CD4-positive, alpha-beta T cell treated with Interleukin-1 beta for 1 hour (primary cell): ENCODE measurements at regions not wholly inside any gene's neighbourhood (a gene's known extent, or its start where the extent isn't known, plus 50 kb on each side); places are given as distances from the start of the nearest gene placed in this dataset.
A peak's percentile ranks its signal among the peaks of the same experiment; 100 is the strongest.
"Not testable (repeated sequence)": the region's sequence is repeated elsewhere in the genome, so short reads cannot be mapped to it uniquely, and the experiment has no call there.

Experiments used
- DNase-seq, 2 donors: peaks; one replicate each; pipeline ENCODE4 v3.0.0-alpha.2; 2020 to 2022

DNA sequence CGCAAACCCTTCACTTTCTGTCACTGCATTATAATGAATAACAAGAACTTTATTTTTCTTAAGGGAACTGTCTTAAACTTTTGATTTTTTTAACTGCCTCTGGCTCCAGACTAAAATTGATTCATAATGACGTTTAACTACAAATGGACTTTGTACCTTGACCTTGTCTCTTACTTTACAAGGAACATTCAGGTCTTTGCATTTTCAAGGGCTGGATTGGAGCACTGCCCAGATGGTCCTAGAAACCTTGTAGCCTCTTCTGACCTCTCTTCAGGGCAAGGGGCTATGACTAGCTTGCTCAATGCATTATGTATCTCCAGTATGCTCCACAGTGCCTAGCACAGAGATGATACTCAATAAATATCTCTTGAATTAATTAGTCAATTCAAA lies 612.6 kb upstream of the CLINT1 start:
- no peak for DNase-seq

DNA sequence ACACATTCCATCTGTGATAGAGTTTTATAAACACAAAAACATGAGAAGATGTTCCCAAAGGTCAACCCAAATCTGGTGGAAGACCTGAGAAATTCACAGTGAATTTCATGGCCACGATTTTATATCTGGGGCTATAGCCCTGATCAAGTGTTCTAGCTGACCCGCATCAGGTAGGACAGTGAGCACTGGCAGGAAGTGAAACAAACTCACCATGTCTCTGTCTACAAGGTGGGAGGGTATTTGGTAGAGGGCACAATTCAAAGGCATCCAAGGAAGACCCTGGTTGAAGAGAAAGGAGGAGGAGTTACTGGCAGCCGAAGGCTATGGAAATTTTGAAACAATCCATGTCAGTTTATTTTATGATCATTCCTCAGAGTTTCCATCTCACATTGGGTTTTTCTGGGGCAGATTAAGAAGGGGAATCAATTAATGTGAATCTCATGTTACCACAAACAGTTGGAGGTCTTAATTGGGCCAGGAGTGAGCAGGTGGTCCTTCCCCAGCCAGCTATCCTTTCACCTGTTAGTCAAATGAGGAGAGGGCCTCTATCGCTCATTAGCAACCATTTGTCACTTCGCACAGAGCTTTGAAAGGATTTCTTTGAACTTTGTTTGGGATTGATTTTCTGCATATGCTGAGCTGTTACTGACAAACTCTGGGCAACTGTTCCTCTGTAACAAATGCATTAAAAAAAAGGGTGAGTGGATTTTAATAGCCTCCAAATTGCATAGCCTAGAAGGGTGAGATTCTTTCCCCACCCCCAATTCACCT lies 612.0 kb upstream of the CLINT1 start:
- DNase-seq, result no peak

DNA sequence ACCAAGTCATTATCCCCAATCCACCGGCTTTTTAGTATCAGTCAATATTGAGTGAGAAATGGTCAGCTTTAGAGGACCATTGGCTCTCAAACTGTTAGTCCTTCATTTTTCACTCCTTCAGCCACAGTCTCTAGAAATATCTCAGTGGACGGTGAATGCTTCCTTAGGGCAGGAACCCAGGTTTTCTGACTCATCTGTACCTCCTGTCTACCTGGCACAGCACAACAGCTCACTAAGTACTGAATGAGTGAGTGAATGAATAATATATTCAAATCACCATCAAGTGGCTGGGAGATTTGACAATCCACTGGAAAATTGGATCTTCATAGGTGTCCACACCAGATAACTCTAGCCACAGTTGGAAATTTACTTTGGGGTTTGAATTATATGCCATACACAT lies 609.5 kb upstream of the CLINT1 start:
- no peak for DNase-seq

DNA sequence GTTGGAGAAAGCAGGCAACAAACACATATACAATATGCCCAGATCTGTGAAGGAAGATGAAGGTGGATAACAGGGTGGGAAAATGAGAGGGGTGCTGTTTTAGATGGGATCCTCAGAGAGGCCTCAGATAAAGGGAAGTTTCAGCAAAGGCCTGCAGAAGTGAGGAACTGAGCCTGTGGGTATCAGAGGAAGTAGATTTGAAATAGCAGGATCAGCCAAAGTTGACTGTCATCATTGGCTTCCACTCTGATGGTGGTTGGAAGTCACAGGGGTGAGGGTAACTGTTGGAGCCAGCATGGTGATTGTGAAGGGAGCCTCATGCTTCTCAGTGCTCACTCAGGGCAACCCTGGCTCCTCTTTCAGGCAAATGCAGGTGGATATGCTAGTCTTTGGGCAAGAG lies 607.2 kb upstream of the CLINT1 start:
- no peak for DNase-seq

DNA sequence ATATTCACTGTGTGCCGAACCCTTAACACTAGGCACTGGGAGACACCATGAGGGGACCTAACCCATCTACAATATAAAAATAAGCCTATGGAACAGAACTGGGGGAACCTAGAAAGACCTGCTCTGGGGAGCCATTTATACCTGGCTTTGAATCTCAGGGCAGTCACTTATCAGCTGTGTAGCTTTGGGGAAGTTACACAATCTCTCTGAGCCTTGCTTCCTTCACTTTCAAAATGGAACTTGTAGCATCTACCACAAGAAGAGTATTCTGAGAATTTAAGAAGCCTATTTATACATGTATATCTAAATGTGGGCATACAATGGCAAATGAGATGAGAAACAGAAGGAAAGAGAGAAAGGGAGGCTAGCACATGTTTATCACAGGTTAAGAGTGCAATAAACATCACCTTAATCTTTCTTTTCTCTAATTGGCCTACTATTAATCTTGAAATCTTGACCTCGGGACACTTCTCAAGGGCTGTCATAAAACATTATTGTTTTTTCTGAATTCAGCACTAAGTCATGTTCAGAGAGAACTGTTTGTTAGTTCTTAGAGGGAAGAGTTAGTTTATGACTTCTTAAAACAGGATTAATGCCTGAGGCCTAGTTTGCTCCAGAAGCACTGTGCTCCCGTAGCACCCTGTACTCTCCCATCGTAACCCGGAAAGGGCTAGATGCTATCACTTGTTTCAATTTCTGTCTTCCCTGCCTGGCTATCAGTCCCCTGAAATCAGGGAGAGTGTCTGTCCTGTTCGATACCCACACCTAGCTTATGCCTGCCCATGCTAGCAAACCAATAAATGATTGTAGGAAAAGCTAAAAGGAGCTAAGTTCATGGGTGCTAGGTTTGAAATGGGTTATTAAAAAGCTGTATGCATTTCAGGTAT lies 606.4 kb upstream of the CLINT1 start:
- DNase-seq, result no peak

DNA sequence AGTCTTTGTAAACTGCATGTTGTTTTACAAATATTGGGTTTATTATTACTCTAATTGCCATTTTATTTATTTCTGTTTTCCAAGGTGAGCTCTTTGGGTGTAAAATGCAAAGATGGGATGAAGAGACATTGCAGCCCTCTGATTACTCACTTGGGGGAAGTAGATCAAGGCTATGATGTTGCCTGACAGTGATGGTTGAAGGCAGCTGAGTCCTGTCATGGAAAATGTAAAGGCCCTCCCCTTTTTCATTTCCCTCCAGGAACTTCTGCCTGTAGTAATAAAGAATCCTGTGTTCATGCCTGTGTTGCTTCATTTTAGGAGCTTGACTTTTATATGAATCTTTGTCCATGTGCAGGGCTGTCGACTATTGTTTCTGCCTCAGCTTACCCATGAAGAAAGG lies 605.4 kb upstream of the CLINT1 start:
- no peak for DNase-seq

DNA sequence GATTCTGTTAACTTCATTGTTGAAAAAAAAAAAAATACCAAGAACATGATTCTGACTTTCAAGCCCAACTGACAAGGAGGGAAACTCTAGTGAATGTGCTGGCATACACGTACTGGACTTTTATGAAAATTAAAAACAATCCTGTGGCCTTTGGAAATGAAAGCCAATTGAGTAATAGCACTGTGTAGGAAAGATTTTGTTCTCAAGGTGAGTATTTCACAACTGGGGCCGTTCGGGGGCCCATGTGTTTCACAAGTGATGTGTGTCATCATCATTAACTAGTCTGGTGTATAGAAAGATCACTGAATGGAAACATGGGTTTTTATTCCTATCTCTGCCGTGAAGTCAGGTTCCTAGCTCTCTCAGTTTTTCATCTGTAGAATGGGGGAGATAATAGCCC lies 605.0 kb upstream of the CLINT1 start:
- no peak for DNase-seq

DNA sequence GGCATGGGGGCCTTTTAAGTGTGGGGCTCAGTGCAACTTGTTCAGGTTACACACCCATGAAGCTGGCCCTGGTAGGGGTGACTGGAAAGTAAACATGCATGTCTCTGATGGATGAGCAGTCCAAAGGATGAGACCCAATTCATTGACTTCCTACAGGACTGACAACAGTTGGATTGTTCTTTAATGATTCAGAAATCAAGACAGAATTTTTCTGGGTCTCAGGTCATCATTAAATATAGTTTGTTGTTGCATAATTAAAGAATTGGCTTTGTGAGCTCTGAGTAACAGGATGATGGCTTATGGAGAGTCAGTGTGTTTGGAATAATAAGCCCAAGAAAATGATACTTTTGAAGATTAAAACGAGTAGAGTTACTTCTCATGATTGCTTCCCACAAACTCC lies 604.2 kb upstream of the CLINT1 start:
- DNase-seq, result no peak

DNA sequence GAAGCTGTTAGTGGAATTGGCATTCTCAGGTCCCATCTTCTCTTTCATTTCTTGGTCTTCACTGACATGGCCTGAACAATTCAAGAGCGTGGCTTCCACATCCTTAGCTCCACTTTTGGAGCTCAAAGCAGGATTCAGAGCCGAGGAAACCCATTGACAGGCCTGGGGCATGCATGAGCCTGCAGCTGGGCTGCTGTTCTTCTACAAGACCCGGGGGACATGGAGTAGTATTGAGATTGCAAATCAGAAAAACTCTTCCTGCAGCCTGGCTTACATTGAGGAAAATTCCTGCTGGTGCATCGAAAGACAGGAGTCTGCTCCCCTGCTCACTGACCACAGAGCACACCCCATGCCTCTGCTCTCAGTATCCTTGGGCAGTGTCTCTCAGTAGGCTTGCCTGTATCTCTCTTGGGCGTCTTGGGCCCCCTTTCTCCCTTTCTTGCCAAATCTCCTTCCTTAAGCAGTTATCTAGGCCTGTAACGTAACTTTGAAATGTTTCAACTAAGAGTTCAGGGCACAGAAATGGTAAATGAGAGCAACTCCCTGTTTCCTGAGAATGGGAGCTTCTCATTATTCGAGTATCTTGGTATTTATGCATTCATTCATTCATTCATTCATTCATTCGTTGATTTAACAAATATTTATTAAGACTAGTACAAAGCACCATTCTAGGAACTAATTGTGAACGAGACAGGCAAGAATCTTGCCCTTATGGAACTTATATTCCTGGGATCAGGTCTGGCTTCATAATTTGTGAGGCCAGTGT lies 603.6 kb upstream of the CLINT1 start:
- no peak for DNase-seq

DNA sequence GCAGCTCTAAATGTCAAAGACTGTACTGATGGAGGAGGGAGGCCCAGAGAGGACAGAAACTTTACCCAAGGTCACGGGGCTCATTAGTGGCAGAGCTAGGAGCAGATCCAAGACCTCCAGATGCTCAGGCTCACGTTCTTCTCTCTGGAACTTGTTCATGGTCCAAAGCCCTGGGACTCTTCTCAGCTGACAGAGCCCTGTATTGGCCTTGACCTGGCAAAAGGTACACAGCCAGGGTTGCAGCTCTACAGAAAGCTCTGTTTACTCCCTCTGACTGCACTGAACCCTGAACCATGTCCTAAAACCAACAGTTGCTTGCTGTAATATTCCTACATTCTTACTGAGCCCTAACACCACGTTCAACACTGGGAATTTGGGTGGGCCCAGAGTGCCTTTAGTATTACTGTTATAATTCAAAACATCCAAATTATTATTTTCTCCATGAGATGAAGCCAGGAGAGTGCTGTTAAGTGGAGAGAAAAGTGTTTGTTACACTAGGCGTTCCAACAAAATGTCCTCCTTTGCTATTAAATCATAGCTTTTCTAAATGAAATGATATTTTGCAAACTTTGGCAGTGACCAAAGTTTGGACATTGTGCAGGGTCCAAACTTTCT lies 602.4 kb upstream of the CLINT1 start:
- no peak for DNase-seq

DNA sequence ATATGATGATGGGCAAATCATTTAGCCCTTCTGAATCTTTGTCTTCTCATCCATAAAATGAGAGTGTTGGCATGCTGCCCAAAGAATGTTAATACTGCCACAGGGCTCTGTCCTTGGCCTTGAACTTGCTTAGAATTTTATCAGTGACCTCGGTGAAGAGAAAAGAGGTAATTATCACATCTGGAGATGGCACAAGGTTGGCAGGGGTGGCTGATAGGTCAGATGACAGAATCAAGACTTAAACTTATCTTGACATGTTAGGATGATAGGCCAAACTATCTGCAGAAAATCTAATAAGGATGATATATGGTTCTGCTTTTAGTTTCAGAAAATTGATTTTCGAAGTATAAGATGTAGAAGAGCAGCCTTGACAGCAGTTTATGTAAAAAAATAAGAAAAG lies 599.1 kb upstream of the CLINT1 start:
- no peak for DNase-seq

DNA sequence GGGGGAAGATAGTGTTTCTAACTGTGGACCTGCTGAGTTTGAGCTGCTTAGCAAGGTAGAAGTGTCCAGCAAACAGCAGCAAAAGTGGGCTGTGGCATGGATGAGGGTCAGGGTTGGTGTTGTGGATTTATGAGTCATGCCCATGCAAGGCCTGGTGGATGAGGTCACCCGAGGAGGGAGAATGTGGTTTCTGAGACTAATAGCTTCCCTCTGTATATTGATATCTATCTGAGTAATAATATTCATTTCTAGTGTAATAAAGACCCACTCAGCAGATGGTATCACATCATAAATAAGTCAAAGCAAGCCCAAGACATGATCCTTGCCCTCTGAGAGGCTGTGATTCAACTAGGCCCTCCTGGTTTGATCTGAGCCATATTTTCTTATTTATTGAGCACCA lies 597.8 kb upstream of the CLINT1 start:
- no peak for DNase-seq

DNA sequence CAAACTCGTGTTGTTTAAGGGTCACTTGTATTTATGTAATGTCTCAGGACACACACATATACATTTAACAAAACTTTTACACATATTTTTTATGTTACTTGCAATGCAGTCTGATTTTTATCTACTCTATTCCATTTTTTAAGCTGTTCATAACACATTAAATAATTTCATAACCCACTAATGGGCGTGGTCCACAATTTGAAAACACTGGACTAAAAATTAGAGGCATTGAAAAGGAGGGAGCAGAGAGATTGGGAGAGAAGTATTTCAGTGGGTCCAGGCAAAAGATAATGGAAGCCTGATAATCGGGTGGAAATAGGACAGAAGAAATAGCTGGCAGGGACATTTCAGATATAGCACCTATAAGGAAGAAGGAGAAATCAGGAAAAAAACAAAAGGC lies 597.3 kb upstream of the CLINT1 start:
- no peak for DNase-seq

DNA sequence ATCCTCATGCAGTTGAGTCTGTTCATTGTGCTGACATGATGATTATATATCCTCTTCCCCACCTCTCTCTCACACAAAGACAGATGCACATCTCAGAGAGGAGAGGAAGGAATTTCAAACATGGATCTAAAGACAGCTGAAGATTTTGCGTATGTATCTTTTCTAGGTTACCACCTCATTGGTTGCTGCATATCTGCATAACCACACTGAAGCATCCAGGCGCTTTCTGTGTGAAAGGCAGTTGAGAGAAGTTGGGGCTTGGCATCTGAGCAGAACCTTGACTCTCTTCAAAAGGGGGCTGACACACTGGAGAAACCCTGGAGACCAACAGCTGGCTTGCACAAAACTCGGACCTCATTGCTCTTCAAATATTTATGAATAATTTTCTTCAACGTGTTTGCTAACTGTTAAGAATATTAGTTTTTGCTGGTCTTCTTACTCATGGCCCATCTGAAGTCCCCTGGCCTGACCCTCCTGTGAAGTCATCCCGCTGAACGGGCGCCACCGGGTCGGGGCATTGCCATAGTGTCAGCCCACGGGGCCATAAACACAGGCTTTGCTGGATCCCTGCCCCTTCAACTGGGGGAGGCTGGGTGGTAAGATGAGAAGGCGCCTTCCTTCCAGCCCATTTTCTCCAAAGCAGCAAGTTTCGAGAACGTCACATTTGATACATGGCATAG lies 593.2 kb upstream of the CLINT1 start:
- DNase-seq, result no peak

DNA sequence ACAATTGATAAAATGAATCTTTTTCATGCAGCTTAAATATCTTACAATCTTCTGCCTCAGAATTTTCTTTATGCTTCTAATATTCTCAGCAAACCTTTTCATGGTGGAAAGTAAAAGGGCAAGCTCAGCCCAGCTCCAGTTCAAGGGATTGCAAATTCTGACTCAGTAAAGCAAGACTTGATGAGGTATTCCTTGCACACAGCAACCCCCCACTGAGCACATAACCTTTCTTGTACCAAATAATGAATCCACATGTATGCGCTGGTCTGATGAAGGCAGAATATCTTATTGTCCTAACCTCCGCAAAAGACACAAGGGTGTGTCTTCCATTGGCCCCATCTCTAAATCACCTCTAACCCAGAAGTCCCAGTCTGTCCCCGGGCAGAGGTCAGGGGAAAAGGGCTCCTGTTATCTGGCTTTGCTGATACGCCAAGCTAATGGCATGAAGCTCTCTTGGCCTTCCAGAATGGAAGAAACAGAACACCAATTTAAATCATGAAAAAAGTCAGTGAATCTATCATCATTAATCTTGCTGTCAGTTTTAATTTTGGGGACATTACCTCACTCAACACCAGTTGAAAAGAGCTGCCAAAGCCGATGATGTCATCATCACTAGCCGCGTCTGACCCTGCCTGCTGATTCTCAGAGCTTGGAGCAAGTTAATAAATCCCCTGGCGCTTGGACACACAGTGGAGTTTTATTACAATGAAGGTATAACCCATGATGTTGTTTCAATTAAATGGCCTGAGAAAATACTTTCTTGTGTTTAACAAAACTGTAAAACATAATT lies 592.5 kb upstream of the CLINT1 start:
- no peak for DNase-seq

DNA sequence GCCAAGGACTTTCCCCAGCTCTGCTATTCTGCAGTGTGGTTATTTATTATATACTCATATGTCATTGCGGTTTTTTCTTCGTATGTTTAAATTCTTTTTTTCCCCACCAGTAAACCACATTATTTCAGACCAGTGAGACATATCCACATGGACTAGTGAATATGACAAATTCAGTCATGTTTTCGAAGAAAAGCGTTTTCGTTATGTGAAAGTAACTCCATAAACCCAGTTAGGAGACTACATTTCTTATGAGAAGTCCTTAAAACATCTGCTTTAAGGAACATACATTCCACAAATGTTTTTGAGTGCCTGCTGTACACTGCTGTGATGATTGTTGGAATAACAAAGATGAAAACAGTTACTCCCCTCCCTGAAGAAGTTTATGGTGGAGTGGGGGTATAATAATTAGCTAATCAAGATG lies 591.8 kb upstream of the CLINT1 start:
- no peak for DNase-seq

DNA sequence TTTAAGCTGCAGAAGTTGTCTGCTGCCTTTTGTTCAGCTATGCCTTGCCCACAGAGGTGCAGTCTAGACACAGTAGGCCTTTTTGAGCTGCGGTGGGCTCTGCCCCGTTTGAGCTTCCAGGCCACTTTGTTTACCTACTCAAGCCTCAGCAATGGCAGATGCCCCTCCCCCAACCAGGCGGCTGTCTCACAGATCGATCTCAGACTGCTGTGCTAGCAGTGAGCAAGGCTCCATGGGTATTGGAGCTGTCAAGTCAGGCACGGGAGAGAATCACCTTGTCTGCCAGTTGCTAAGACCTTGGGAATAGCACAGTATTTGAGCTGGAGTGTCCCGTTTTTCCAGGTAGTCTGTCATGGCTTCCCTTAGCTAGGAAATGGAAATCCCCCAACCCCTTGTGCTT lies 587.8 kb upstream of the CLINT1 start:
- not testable (repeated sequence) for DNase-seq

DNA sequence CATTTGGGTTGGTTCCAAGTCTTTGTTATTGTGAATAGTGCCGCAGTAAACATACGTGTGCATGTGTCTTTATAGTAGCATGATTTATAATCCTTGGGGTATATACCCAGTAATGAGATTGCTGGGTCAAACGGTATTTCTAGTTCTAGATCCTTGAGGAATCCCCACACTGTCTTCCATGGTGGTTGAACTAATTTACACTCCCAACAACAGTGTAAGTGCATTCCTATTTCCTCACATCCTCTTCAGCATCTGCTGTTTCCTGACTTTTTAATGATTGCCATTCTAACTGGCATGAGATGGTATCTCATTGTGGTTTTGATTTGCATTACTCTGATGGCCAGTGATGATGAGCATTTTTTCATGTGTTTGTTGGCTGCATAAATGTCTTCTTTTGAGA lies 580.3 kb upstream of the CLINT1 start:
- DNase-seq, result not testable (repeated sequence)

DNA sequence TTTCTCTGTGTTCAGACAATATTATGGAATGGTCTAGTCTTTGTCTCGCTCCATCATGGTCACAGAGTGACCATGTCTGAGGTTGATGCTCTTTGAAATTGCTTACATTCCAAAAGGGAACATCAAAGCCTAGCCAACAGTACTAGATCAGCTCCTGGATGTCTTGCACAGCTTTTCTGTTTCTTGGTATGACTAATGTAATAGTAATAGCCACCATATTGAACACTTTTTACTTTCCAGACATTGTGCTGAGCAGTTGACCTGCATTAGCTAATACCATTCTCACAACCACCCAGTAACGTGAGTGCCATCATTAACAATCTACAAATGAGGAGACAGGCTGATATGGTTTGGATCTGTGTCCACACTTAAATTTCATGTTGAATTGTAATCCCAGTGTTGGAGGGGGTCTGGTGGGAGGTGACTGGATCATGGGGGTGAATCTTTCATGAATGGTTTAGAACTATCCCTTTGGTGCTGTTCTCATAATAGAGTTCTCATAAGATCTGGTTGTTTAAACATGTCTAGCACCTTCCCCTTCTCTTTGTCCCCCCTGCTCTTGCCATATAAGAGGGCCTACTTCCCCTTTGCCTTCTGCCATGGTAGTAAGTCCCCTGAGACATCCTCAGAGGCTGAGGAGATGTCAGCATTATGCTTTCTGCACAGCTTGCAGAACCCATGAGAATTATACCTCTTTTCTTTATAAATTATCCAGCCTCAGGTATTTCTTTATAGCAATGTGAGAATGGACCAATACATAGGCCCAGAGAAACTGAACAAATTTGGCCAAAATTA lies 577.5 kb upstream of the CLINT1 start:
- peak in 1 of 2 donors; percentile 27 for DNase-seq

DNA sequence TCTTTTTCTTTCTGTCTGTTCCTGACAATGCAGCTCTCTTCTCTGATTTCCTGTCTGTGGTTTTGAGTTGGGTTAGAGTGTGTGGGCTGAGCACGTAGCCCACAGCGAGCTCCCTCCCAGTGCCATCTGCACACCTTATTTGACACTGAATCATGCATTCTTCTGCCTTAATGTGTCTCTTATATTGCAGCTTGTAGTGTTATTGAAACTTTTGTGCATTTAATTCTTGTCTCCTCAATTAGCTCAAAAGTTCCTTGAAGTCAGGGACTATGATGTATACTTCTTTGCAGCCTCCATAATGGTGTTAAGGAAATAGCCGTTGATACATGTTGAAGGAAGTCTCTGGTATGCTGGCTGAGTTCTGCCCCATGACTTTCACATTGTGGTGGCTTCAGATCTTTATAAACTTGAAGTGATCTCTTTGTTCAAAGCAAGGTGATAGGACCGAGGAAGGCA lies 576.2 kb upstream of the CLINT1 start:
- peak in 1 of 2 donors; percentile 9 for DNase-seq

DNA sequence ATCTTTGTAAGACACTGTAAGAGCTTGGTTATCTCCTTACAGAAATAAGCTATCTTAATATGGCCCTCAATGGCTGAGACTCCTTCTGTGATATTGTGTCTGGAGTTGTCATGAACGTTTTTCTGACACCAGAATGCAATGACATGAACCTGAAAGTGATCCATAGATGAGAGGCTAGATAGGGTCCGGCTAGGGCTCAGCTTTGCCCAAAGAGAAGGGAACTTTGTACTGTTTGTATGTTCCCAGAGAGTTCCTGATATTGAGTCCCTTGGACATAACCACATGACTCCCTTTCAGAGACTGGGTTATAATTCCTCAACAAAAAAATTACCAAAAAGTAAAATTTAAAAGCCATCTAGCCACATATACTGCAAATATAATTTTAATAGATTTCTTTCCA lies 575.8 kb upstream of the CLINT1 start:
- no peak for DNase-seq
